ENCODE measurements at regions not wholly inside any gene's neighbourhood (a gene's known extent, or its start where the extent isn't known, plus 50 kb on each side); places are given as distances from the start of the nearest gene placed in this dataset.

- TF ChIP-seq EZH2 (IDR thresholded peaks at IDR 0.05; ENCODE audit: insufficient read depth, poor library complexity, severe bottlenecking) (no peak), EZH2phosphoT487 (IDR thresholded peaks at IDR 0.05; ENCODE audit: insufficient read depth, low read depth) (no peak)
Observed at GRCh38 chr20:40258931-40259330, 430.1 kb downstream of the MAFB start.
